Activated naive CD8-positive, alpha-beta T cell treated with anti-CD3 and anti-CD28 coated beads, Interleukin-2, amount 10 ng/mL, durations not matched to agents 7 days and 5 days (primary cell): ENCODE measurements at regions not wholly inside any gene's neighbourhood (a gene's known extent, or its start where the extent isn't known, plus 50 kb on each side); places are given as distances from the start of the nearest gene placed in this dataset.
A peak's percentile ranks its signal among the peaks of the same experiment; 100 is the strongest.

ENCODE experiments used
- ATAC-seq: fragments of 150-1000 bp; cut with Tn5 transposase; one replicate; pipeline ENCODE4 v1.10.0; 2021; ENCODE audit warnings: low read depth, moderate library complexity
- POLR2A ChIA-PET: fragments of 350-600 bp; sonication (Branson Sonifier 250); formaldehyde crosslinking; loops from one replicate; lab custom pipeline; 2021; ENCODE audit warnings: antibody characterized with exemption; lab: Charles Lee
- DNase-seq: peaks from one replicate; pipeline ENCODE4 v3.0.0; 2021
- H3K27ac Mint-ChIP-seq: one replicate; pipeline ENCODE4 v1.8.0; 2022; ENCODE audit warnings: mild to moderate bottlenecking, mixed read lengths
- H3K27me3 Mint-ChIP-seq: one replicate; pipeline ENCODE4 v1.8.0; 2022; ENCODE audit warnings: mild to moderate bottlenecking, moderate library complexity, mixed read lengths
- H3K36me3 Mint-ChIP-seq: one replicate; pipeline ENCODE4 v1.8.0; 2021; ENCODE audit warnings: mild to moderate bottlenecking, mixed read lengths
- H3K4me1 Mint-ChIP-seq: one replicate; pipeline ENCODE4 v1.8.0; 2021; ENCODE audit warnings: mixed read lengths
- H3K4me3 Mint-ChIP-seq: one replicate; pipeline ENCODE4 v1.8.0; 2022; ENCODE audit warnings: mild to moderate bottlenecking, moderate library complexity, mixed read lengths
- H3K9me3 Mint-ChIP-seq: one replicate; pipeline ENCODE4 v1.8.0; 2021; ENCODE audit warnings: mixed read lengths

DNA sequence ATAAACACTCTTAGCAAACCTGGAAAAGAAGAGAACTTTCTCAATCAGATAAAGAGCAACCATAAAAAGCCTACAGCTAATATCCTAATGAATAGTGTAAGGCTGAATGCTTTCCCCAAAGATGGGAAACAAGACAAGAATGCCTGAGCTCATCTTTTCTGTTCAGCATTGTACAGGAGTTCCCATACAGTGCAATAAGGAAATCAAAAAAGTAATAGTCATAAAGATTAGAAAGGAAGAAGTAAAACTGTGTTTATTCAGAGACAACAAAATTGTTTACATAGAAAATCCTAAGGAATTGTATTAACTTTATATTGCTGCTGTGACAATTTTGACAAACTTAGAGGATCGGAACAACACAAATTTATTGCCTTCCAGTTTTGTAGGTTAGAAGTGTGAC, 330.7 kb upstream of the SLC24A2 start:
- Mint-ChIP-seq H3K4me3 (no peak overlapping the region), H3K27ac (no peak overlapping the region)

DNA sequence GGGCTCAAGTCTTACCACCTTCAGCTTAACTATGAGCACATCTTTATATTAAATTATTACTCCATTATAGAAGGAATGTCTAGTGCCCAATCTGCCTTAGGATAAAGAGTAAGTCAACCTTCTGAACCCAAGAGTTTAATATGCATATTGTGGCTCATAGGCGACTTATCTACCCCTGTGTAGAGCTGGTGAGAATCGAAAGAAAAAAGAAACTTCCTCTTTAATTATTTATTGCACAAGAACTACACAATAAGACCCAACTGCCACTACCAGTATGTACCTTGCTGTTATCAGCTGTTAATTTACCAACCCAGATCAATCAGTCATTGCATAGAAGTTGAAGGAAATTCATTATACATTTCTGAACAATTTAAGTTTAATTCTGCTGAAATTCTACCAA, 329.1 kb upstream of the SLC24A2 start:
- no peak overlapping the region for H3K27ac Mint-ChIP-seq
- POLR2A ChIA-PET = no interaction called here
- ATAC-seq (no peak), DNase-seq (no peak)
- H3K4me3 Mint-ChIP-seq = no peak overlapping the region
- H3K27me3 Mint-ChIP-seq = no peaks in the 10 kb centered on the region
- H3K4me1 Mint-ChIP-seq = peaks cover 3% of the 10 kb centered on the region
- peaks cover 37% of the 10 kb centered on the region for H3K9me3 Mint-ChIP-seq
- peaks cover 39% of the 10 kb centered on the region for H3K36me3 Mint-ChIP-seq

More for the DNA sequence above, 330.7 kb upstream of the SLC24A2 start:
- peaks cover 35% of the 10 kb centered on the region for H3K36me3 Mint-ChIP-seq
- DNase-seq (no peak), ATAC-seq (no peak)
- no peaks in the 10 kb centered on the region for H3K27me3 Mint-ChIP-seq
- POLR2A ChIA-PET = no interaction called here
- H3K9me3 Mint-ChIP-seq = peaks cover 31% of the 10 kb centered on the region
- H3K4me1 Mint-ChIP-seq = peaks cover 3% of the 10 kb centered on the region

DNA sequence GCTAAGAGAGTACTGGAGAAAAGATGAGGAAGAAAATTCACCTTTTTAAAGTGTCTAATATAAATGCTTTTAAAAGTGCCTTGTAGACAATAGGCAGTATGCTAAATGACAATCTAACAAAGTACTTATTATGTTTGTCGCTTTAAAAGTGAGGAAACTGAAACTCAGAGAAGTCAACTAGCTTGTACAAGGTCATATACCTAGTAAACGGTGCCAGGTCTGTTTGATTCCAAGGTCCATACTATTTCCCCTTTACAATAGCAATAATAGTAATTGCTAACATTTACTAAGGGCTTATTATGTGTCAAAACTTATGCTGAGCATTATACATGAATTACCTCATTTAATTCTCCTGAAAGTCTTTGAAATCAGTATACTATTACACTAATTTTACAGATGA, 328.6 kb upstream of the SLC24A2 start:
- ATAC-seq (no peak), DNase-seq (no peak)
- peaks cover 37% of the 10 kb centered on the region for H3K9me3 Mint-ChIP-seq
- no peak overlapping the region for H3K27ac Mint-ChIP-seq
- POLR2A ChIA-PET = no interaction called here
- peaks cover 37% of the 10 kb centered on the region for H3K36me3 Mint-ChIP-seq
- H3K4me1 Mint-ChIP-seq = peaks cover 3% of the 10 kb centered on the region
- no peak overlapping the region for H3K4me3 Mint-ChIP-seq
- no peaks in the 10 kb centered on the region for H3K27me3 Mint-ChIP-seq

DNA sequence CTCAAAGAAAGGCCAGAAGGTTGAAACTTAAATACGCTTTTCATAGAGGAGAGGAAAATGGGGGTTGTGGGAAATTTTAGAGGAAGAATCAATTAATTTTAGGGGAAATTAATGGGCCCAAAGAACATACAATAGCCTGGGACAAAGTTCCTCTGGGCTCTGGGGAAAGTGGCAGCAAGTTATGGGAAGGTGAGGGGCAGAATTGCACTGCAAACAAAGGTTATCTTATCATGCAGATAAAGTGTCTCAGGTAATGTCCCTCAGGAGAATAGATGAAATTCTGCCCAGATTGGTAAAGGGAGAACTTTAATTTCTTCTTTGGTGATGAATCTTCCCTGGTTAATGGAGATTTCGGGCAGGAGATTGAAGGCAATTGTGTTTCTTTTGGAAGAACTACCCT, 326.1 kb upstream of the SLC24A2 start:
- H3K4me3 Mint-ChIP-seq = no peak overlapping the region
- DNase-seq = no peak

DNA sequence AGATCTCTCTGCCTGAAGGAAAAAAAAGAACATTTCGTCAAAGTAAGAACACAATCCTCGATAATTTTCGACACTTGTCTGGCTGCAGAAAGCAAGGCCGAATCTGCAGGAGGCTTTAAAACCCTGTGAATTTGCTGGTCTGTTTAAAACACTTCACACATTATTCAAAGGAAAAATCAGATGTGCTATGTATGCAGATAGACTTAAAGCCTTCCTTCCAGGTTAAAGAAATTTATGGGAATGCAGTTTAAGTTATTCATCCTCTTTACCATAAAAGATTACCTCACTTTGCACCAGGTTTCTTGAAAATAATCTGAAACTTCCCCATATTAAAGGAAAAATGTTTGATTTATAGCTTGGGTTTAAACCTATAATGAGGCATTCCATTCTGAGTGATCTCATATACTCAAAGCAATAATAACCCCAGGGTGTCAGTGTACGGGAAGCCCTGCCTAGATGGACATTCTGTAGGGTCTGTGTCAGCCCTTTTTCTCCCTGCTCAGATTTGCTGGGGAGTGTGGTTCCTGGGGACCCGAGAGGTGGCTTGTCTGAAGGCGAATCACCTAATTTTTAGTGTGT, 323.5 kb upstream of the SLC24A2 start:
- DNase-seq = no peak
- no peak for ATAC-seq
- peaks cover 25% of the 10 kb centered on the region for H3K36me3 Mint-ChIP-seq
- no peak overlapping the region for H3K4me3 Mint-ChIP-seq
- H3K27me3 Mint-ChIP-seq = no peaks in the 10 kb centered on the region
- no peak overlapping the region for H3K27ac Mint-ChIP-seq
- H3K9me3 Mint-ChIP-seq = peaks cover 28% of the 10 kb centered on the region
- H3K4me1 Mint-ChIP-seq = peaks cover 4% of the 10 kb centered on the region
- POLR2A ChIA-PET = no interaction called here

More for the DNA sequence above, 326.1 kb upstream of the SLC24A2 start:
- POLR2A ChIA-PET = no interaction called here
- ATAC-seq = no peak
- Mint-ChIP-seq H3K27me3 (no peaks in the 10 kb centered on the region), H3K27ac (no peak overlapping the region), H3K36me3 (peaks cover 31% of the 10 kb centered on the region), H3K9me3 (peaks cover 37% of the 10 kb centered on the region), H3K4me1 (peaks cover 7% of the 10 kb centered on the region)

DNA sequence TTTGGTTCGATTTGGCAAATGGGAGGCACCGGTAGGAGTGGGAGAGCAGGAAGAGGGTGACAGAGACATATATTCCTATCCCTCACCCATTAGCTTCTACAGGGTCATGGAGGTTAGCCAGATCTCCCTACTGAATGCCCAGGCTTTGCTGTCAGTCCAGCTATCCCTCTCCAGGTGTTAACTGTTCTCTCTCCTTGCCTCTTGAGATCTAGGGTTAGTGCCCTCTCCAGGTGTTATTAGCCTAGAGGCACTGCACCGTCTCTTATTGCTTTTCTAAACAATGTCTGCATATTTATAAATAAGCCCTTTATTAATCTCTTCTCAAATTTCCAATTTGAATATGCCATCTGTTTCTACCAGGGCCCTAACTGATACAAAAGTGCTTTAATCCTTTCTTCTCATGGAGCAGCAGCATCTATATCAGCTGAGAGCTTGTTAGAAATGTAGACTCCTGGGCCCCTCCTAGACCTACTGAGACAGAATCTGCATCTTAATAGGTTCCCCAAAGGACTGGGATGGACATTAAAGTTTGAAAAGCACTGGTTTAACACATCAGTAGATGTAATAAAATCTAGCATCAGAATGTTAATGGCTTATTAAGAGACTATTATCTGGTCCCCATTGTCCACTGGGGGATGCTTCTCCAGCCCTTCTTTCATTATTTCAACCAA, 322.5 kb upstream of the SLC24A2 start:
- Mint-ChIP-seq H3K4me1 (peaks cover 4% of the 10 kb centered on the region), H3K27ac (no peak overlapping the region), H3K9me3 (peaks cover 24% of the 10 kb centered on the region), H3K36me3 (peaks cover 20% of the 10 kb centered on the region), H3K27me3 (no peaks in the 10 kb centered on the region), H3K4me3 (no peak overlapping the region)
- POLR2A ChIA-PET = no interaction called here
- no peak for ATAC-seq
- DNase-seq = no peak

DNA sequence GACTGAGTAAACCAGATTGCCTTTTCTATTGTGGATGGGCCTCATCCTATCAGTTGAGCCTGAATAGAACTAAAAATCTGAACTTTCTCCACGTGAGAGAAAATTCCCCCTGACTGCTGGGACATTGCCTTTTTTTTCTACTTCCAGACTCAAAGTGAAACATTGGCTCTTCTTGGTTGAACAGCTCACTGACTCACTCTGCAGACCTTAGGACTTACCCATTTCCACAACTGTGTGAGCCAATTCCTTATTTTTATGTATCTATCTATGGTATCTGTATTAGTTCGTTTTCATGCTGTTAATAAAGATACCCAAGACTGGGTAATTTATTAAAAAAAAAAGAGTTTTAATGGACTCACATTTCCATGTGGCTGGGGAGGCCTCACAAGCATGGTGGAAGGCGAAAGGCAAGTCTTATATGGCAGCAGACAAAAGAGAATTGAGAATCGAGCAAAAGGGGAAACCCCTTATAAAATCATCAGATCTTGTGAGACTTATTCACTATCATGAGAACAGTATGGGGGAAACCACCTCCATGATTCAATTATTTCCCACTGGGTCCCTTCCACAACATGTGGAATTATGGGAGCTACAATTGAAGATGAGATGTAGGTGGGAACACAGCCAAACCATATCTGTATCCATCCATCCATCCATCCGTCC, 306.7 kb upstream of the SLC24A2 start:
- Mint-ChIP-seq H3K27me3 (no peaks in the 10 kb centered on the region), H3K4me1 (no peaks in the 10 kb centered on the region), H3K27ac (no peak overlapping the region), H3K9me3 (peaks cover 18% of the 10 kb centered on the region), H3K36me3 (peaks cover 30% of the 10 kb centered on the region), H3K4me3 (no peak overlapping the region)
- no peak for ATAC-seq
- no peak for DNase-seq
- POLR2A ChIA-PET = no interaction called here

DNA sequence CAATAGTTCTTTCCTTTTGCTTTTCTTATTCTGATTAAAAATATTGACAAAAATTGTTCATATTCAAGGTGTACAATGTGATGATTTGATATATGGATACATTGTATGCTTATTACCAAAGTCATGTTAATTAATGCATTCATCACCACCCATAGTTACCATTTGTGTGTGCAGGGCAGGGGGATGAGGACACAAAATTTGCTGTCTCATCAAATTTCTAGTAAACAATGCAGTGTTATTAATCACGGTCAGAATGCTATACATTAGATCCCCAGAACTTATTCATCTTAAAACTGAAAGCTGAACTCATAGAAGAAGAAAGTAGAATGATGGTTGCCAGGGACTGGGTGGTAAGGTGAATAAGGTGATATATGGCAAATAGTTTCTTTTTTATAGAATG, 303.7 kb upstream of the SLC24A2 start:
- H3K36me3 Mint-ChIP-seq = peaks cover 30% of the 10 kb centered on the region
- POLR2A ChIA-PET = no interaction called here
- H3K27ac Mint-ChIP-seq = no peak overlapping the region
- H3K9me3 Mint-ChIP-seq = peaks cover 21% of the 10 kb centered on the region
- no peak for DNase-seq
- no peak for ATAC-seq
- H3K4me1 Mint-ChIP-seq = peaks cover 4% of the 10 kb centered on the region
- H3K4me3 Mint-ChIP-seq = no peak overlapping the region
- no peaks in the 10 kb centered on the region for H3K27me3 Mint-ChIP-seq

DNA sequence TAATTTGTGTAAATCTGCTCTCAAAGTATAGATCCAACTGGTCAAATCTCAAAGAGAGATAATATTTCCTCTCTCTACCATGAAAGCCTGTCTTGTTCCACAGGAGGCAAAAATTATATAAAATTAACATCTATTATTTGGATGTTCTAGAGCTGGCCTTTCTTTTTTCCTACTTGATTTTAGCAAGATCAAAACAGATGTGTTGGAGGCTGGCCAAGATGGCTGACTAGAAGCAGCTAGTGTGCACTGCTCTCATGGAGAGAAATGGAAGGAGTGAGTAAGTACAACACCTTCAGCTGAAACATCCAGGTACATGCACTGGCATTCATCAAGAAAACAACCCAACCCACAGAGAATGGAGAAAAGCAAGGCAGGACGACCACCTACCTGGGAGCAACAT, 298.6 kb upstream of the SLC24A2 start:
- H3K27ac Mint-ChIP-seq = peak overlapping the region; percentile 69
- ATAC-seq = no peak
- peaks cover 17% of the 10 kb centered on the region for H3K36me3 Mint-ChIP-seq
- H3K4me1 Mint-ChIP-seq = peaks cover 10% of the 10 kb centered on the region
- H3K9me3 Mint-ChIP-seq = peaks cover 15% of the 10 kb centered on the region
- no peak overlapping the region for H3K4me3 Mint-ChIP-seq
- POLR2A ChIA-PET = interaction anchor here (1.0 kb wide), 1 partner anchor 9 kb away, joined by 5 read pairs; no protein-coding TSS in a partner anchor
- no peak for DNase-seq
- peaks cover 8% of the 10 kb centered on the region for H3K27me3 Mint-ChIP-seq

DNA sequence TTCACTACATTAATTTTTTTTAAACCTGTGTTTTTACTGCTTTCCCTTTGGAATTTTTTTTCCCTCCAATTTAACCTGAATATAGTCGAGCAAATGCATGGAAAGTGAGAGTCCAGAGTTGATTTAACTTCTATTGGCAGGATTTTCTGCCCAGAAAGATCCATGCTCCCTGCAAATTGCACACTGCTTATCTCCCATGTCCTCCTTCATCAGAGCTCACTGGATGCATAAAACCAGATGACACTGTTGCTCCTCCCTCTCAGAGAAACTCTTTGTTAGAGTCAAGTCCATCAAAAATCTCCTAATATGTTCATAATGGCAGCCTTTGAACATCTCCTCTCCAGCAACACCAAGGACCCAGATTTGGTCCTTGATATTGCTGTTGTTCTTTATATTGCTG, 297.0 kb upstream of the SLC24A2 start:
- H3K4me1 Mint-ChIP-seq = peaks cover 10% of the 10 kb centered on the region
- POLR2A ChIA-PET = no interaction called here
- no peak overlapping the region for H3K27ac Mint-ChIP-seq
- ATAC-seq = no peak
- no peak for DNase-seq
- H3K9me3 Mint-ChIP-seq = peaks cover 8% of the 10 kb centered on the region
- no peak overlapping the region for H3K4me3 Mint-ChIP-seq
- H3K36me3 Mint-ChIP-seq = peaks cover 8% of the 10 kb centered on the region
- peaks cover 8% of the 10 kb centered on the region for H3K27me3 Mint-ChIP-seq

DNA sequence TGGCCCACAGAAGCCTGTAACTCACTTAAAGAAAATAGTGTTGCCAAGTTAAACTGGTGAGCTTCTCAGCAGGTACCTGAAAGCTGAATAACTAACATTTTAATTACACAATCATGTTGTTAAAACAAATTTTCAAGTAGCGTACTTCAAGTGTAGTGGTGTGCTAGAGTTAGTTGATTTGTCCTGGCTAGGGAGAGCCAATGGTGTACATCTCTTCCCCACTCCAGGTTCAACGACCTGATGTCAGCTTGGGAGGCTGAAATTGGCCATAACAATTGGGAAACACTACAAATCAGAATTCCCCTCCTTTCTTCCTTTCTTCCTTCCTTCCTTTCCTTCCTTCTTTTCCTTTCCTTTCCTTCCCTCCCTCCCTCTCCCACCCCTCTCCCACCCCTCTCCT, 295.3 kb upstream of the SLC24A2 start:
- Mint-ChIP-seq H3K27ac (no peak overlapping the region), H3K27me3 (peaks cover 8% of the 10 kb centered on the region), H3K36me3 (peaks cover 3% of the 10 kb centered on the region), H3K9me3 (peaks cover 6% of the 10 kb centered on the region), H3K4me1 (peaks cover 11% of the 10 kb centered on the region), H3K4me3 (no peak overlapping the region)
- no peak for DNase-seq
- POLR2A ChIA-PET = no interaction called here
- no peak for ATAC-seq

DNA sequence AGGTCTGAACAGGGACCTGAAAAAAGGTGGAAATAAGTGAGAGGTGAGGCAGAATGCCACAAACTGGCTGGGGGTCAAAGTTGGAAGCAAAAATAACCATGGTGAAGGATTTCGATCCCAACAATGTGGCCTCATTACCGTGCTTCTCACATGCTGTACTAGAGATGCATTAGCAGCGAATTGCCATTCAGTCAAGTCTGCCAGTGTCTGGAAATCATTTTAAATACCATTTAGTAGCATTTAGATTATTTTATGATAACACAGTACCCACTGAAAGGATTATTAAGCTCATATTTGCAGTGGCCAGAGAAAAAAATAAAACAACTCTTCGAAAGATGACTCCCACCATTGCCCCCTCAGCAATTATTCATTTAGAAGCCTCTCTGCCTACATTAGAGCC, 294.6 kb upstream of the SLC24A2 start:
- peaks cover 6% of the 10 kb centered on the region for H3K9me3 Mint-ChIP-seq
- H3K27ac Mint-ChIP-seq = no peak overlapping the region
- peaks cover 3% of the 10 kb centered on the region for H3K36me3 Mint-ChIP-seq
- ATAC-seq (no peak), DNase-seq (no peak)
- no peak overlapping the region for H3K4me3 Mint-ChIP-seq
- peaks cover 8% of the 10 kb centered on the region for H3K27me3 Mint-ChIP-seq
- H3K4me1 Mint-ChIP-seq = peaks cover 10% of the 10 kb centered on the region
- POLR2A ChIA-PET = no interaction called here

DNA sequence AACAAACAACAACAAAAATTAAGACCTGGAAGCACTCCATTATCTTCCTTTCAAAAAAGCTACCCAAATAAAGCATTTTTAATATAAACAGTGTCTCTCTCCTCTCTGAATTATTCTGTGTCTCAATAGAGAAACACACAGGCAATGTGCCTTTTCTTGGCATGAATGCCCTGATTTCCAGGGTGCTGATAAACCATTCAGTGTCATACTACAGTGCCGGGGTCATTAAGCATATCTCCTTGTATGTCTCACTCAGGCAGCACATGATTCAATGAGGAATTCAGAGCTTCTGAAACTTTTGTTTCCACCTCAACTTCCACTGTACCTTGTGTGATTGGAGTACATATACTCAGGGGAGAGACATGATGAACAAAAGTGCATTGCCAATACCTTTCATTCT, 294.0 kb upstream of the SLC24A2 start:
- ATAC-seq (no peak), DNase-seq (no peak)
- peaks cover 10% of the 10 kb centered on the region for H3K4me1 Mint-ChIP-seq
- no peak overlapping the region for H3K4me3 Mint-ChIP-seq
- H3K27me3 Mint-ChIP-seq = peaks cover 8% of the 10 kb centered on the region
- POLR2A ChIA-PET = no interaction called here
- peaks cover 6% of the 10 kb centered on the region for H3K9me3 Mint-ChIP-seq
- no peak overlapping the region for H3K27ac Mint-ChIP-seq
- peaks cover 3% of the 10 kb centered on the region for H3K36me3 Mint-ChIP-seq

DNA sequence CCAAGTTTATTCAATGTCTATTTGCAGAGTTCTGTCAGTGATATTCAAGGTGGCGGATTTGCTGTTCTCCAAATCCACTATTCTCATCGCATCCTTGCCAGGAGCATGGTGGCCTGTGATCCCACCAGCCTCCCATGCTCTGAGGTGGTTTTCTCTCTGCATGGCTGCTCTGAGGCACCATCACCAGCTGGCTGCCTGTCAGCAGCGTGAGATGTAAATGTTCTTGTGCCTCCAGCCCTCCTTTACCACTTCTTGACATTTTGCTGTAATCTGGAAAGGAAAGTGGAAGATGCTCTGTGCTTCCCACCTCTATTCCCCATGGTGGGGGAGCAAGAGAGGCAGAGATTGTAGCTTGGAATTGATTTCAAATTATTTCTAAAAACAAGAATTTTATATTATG, 293.6 kb upstream of the SLC24A2 start:
- peaks cover 3% of the 10 kb centered on the region for H3K36me3 Mint-ChIP-seq
- no peak for ATAC-seq

More for the DNA sequence above, 293.6 kb upstream of the SLC24A2 start:
- H3K4me1 Mint-ChIP-seq = peaks cover 10% of the 10 kb centered on the region
- peaks cover 4% of the 10 kb centered on the region for H3K9me3 Mint-ChIP-seq
- H3K4me3 Mint-ChIP-seq = no peak overlapping the region
- no peak overlapping the region for H3K27ac Mint-ChIP-seq
- peaks cover 8% of the 10 kb centered on the region for H3K27me3 Mint-ChIP-seq
- POLR2A ChIA-PET = no interaction called here
- DNase-seq = no peak
